NCI-H2171 treated with DMSO at 0.1 percent for 48 hours (cell line): ENCODE measurements at regions not wholly inside any gene's neighbourhood (a gene's known extent, or its start where the extent isn't known, plus 50 kb on each side); places are given as distances from the start of the nearest gene placed in this dataset.

Experiments
- DNase-seq: peaks from one replicate; lab custom pipeline; 2025; lab: John Stamatoyannopoulos, UW

DNA sequence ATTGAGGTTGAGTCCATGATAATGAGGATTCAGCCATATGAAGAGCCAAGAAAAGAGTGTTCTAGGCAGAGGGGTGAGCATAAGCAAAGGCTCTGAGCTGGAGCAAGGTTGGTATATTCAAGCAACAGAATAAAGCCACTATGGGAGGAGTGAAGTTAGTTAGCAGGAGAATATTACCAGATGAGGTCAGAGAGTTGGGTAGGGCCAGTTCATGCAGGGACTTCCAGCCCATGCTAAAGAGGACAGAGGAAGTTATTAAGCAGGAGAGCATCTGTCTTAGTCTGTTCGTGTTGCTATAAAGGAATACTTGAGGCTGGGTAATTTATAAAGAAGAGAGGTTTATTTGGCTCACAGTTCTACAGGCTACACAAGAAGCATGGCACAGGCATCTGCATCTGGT is 57.1 kb upstream of the ATG10 start:
- no peak for DNase-seq

DNA sequence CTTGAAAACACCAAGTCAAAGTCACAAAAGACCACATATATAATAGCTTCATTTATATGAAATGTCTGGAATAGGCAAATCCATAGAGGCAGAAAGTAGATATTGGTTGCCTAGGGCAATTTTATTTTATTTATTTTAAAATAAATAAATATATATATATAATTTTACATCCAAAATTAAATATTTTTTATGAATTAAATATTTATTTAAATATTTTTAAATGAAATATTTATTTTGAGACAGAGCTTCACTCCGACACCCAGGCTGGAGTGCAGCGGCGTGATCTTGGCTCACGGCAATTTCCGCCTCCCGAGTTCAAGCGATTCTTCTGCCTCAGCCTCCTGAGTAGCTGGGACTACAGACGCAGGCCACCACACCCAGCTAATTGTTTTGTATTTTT is 58.9 kb upstream of the ATG10 start:
- DNase-seq, result no peak

DNA sequence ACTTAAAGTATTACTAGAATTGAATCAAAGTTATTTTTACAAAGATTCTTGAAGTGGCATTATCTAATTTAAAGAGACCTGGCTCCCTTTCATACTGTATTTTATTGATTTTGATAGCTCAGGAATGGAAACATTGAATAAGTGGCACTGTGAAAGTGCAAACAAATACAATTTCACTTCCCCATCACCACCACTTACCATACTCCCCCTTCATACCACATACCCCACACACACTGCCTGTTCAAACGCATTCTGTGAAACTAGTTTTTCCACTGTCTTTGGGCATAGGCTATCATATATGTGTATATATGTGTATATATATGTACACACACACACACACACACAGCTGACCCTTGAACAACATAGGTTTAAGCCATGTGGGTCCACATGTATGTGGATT is 62.1 kb upstream of the ATG10 start:
- no peak for DNase-seq

GRCh38 chr5:81908771-81909170 is 63.1 kb upstream of the ATG10 start:
- no peak for DNase-seq

DNA sequence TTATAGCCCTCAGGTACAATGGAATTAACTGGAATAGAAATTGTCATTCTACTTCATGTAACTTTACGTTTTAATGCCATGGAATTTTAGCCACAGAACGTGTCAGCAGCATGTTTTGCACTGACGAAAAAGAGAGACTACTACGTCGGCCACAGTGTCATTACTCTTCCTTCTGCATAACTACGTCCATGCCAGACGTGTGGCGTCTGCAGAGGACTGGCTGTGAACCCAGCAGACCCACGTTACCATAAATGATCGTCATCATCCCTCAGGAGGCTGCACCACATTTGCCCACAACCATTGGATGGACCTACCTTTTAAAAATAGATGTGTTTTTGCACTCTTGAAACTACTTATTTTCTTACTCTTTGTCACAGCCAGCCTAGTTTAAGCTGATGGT is 63.8 kb upstream of the ATG10 start:
- no peak for DNase-seq

- no peak for DNase-seq
Observed at GRCh38 chr5:81907012-81907635, 64.7 kb upstream of the ATG10 start.

- no peak for DNase-seq
Observed at GRCh38 chr5:81906086-81906485, 65.7 kb upstream of the ATG10 start.

- DNase-seq, result no peak
Observed at GRCh38 chr5:81904861-81905260, 67.0 kb upstream of the ATG10 start.

GRCh38 chr5:81904166-81904565 is 67.7 kb upstream of the ATG10 start:
- DNase-seq, result no peak

DNA sequence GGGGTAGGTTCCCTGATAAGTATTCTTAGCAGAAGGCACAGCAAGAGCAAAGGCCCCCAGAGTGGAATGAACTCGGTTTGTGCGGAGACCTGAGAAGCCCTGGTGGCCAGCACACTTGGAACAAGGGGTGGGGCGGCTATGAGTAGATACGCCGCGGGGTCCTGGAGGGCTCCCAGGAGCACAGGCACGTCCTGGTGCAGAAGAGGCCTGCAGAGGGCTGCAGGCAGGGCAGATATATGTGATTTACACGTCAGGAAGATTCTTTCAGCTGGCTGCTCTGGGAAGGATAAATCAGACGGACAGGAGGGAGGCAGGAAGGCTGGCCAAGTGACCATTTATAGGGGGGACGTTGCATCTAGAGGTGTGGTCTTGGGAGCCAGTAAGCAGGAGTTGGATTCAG is 70.2 kb upstream of the ATG10 start:
- no peak for DNase-seq

- no peak for DNase-seq
Observed at GRCh38 chr5:81899123-81899522, 72.7 kb upstream of the ATG10 start.

DNA sequence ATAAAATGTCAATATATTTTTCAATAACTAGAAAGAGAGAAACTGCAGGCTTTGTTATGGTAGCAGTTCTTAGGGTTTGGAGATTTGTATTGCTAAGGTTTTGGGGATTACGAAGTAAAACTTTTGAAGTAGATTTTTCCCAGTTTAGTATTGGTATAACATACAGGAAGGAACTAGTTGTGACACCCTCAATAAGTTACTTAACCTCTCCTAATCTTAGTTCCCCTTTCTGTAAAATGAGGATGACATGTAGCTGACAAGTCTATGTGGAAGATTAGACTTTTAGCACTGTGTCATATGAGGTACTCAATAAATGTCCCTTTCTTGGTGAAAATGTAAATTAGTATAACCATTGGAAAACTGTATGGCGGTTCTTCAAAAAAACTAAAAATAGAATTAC is 73.4 kb upstream of the ATG10 start:
- DNase-seq, result no peak

DNA sequence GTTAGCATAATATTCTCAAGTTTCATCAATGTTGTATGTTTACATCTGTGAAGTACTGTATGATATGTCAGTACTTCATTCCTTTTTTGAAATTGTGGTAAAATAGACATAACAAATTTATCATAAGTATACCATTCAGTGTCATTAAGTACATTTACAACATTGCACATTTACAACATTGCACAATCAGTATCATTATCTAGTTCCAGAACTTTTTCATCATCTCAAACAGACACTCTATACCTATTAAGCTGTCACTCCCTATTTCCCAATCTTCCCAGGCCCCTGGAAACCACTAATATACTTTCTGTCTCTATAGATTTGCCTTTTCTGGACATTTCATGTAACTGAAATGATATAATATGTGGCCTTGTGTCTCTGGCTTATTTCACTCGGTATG is 75.1 kb upstream of the ATG10 start:
- no peak for DNase-seq

GRCh38 chr5:81895307-81895706 is 76.5 kb upstream of the ATG10 start:
- DNase-seq, result no peak

GRCh38 chr5:81893961-81894360 is 77.9 kb upstream of the ATG10 start:
- no peak for DNase-seq

DNA sequence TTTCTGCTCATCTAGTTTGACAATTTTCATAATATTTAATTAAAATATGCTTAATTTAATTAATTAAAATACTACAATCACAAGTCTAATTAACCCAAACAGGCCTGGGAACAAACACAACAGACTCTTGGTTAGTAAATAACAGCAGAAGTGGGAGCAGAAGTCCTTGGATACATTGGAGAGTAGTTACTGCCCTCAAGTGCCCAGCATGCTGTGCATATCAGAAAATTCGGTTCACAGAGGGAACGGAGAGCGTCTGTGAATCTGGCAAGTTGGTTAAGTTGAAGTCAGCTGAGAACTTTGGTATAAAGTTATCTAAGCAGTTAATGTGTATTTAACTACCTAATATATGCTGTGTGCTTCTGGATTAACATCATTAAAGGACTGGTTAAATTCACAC is 87.0 kb upstream of the ATG10 start:
- DNase-seq, result no peak

- DNase-seq, result no peak
Observed at GRCh38 chr5:81883371-81883770, 88.5 kb upstream of the ATG10 start.

- no peak for DNase-seq
Observed at GRCh38 chr5:81881595-81881994, 90.2 kb upstream of the ATG10 start.

- no peak for DNase-seq
Observed at GRCh38 chr5:81879936-81880335, 91.9 kb upstream of the ATG10 start.

DNA sequence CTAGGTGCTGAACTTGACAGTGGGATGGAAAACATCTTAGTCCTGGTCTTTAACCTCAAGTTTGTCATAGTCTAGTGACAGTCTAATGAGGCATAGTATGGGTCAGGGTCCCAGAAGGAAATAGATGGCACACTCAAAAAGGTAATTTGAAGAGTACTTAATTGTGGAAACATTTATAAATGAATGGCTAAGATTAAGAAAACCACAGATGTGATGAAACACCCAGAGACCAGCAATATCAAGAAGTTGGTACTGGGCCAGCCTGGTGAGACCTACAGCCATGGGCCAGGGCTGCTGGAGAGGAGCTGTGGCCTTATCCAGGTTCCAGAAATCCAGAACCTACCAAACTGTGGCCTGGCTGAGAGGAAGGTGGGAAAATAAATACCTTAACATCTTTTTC is 93.5 kb upstream of the ATG10 start:
- DNase-seq, result no peak

GRCh38 chr5:81866994-81867393 is 104.8 kb upstream of the ATG10 start:
- DNase-seq, result no peak

DNA sequence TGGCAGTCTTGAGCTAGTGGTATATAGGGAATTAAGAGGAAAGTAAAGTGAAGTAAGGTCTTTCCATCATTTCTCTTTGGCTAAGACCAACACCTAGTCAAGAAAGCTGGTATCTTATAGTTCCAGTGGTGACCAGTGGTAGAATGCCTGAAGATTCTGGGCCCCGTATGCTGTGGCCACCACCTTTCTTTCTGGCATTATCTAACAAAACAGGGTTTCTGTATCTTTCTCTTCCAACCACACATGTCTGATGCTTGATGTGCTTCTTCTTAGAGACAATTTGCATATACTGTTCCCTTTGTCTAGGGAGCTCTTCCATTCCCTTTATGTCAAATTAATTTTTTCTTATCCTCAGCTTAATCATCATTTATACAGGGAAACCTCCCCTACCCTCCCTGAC is 109.9 kb upstream of the SSBP2 start:
- DNase-seq, result no peak

- DNase-seq, result no peak
Observed at GRCh38 chr5:81859624-81860023, 108.7 kb upstream of the SSBP2 start.

GRCh38 chr5:81856948-81857928 is 106.3 kb upstream of the SSBP2 start:
- peak; percentile 15 for DNase-seq
